A549 (cell line): ENCODE measurements at regions not wholly inside any gene's neighbourhood (a gene's known extent, or its start where the extent isn't known, plus 50 kb on each side); places are given as distances from the start of the nearest gene placed in this dataset.
A peak's percentile ranks its signal among the peaks of the same experiment; 100 is the strongest.

Source experiments
- ATAC-seq, 2 experiments: fragments of 200-7000 bp in 1 of 2; fragments of >200 bp in 1 of 2; cut with Nextera tagmentation in 1 of 2; cut with Tn5 transposase in 1 of 2; 3 replicates each; pipeline versions ENCODE4 v1.8.0 to v1.9.1; 2018 to 2020; ENCODE audit warnings: mild to moderate bottlenecking in 1 of 2, moderate library complexity in 1 of 2
- CTCF ChIA-PET: fragments of 300-600 bp; sonication (Branson Sonifier 250); formaldehyde crosslinking; extraction: SDS; loops from one replicate; lab custom pipeline; 2021; ENCODE audit warnings: antibody characterized with exemption, inconsistent platforms; lab: Yijun Ruan, JAX
- POLR2A ChIA-PET: fragments of 350-600 bp; formaldehyde crosslinking; extraction: SDS; loops from one replicate; lab custom pipeline; 2021; ENCODE audit warnings: antibody characterized with exemption, inconsistent platforms; lab: Yijun Ruan, JAX
- DNase-seq, 2 experiments: peaks; one replicate each; pipeline versions ENCODE4 v3.0.0 to v3.0.0-alpha.2; 2011 to 2016; ENCODE audit warnings: low read depth in 1 of 2, low spot score in 1 of 2
- FAIRE-seq: peaks from 2 replicates; lab custom pipeline; 2011; peaks lifted over from hg19 to GRCh38; lab: Jason Lieb, UNC
- H3K27ac ChIP-seq, 2 experiments: fragments of >200 bp; sonication (Bioruptor Twin); formaldehyde crosslinking; 3 replicates each; pipeline ENCODE4 v1.5.1; 2016 to 2017
- H3K4me1 ChIP-seq: fragments of >200 bp; sonication (Bioruptor Twin); formaldehyde crosslinking; 3 replicates; pipeline ENCODE4 v1.6.1; 2016
- H3K4me2 ChIP-seq: fragments of >200 bp; sonication (Bioruptor Twin); formaldehyde crosslinking; 3 replicates; pipeline ENCODE4 v1.6.1; 2016
- H3K4me3 ChIP-seq: fragments of >200 bp; sonication (Bioruptor Twin); formaldehyde crosslinking; 3 replicates; pipeline ENCODE4 v1.5.1; 2016
- H3K9me3 ChIP-seq: fragments of >200 bp; sonication (Bioruptor Twin); formaldehyde crosslinking; 3 replicates; pipeline ENCODE4 v1.6.1; 2016
- BCL3 ChIP-seq: fragments of >200 bp; sonication (Bioruptor Twin); formaldehyde crosslinking; IDR thresholded peaks from 3 replicates; pipeline ENCODE4 v1.6.1; 2016
- BHLHE40 ChIP-seq: IDR thresholded peaks from 2 replicates; pipeline ENCODE4 v1.6.1; 2012; ENCODE audit warnings: low read depth, low read length, inconsistent platforms
- CBX2 ChIP-seq: fragments of 200-600 bp; sonication (generic); IDR thresholded peaks from 2 replicates; pipeline ENCODE4 v1.6.1; 2016; ENCODE audit warnings: low read depth, mild to moderate bottlenecking, borderline replicate concordance
- CEBPB ChIP-seq, 2 experiments: fragments of >200 bp in 1 of 2; sonication (Bioruptor Twin) in 1 of 2; formaldehyde crosslinking in 1 of 2; IDR thresholded peaks; 2 replicates each; pipeline ENCODE4 v1.6.1; 2012 to 2016
- EHF ChIP-seq: fragments of 250-450 bp; sonication (Bioruptor Pico); IDR thresholded peaks from 2 replicates; pipeline ENCODE4 v1.5.0; 2020; ENCODE audit warnings: mild to moderate bottlenecking
- ELK1 ChIP-seq: fragments of 150-350 bp; IDR thresholded peaks from 2 replicates; pipeline ENCODE4 v1.6.1; 2014; ENCODE audit warnings: low read depth, mild to moderate bottlenecking, low read length
- FOSL2 ChIP-seq, 2 experiments: fragments of 450-650 bp in 1 of 2; fragments of >200 bp in 1 of 2; sonication (Bioruptor Twin) in 1 of 2; formaldehyde crosslinking; IDR thresholded peaks; 2 replicates each; pipeline versions ENCODE4 v1.5.0 to v1.6.1; 2016 to 2020; ENCODE audit warnings: mild to moderate bottlenecking in 1 of 2, moderate library complexity in 1 of 2
- GATA3 ChIP-seq: IDR thresholded peaks from 2 replicates; pipeline ENCODE4 v1.6.1; 2012; ENCODE audit warnings: borderline replicate concordance
- HDAC2 ChIP-seq: fragments of 200-600 bp; sonication (generic); IDR thresholded peaks from 2 replicates; pipeline ENCODE4 v1.6.1; 2016
- HMGXB4 ChIP-seq: fragments of 250-450 bp; sonication (Bioruptor Pico); IDR thresholded peaks from 2 replicates; pipeline ENCODE4 v1.5.0; 2021; ENCODE audit warnings: mild to moderate bottlenecking, moderate library complexity, borderline replicate concordance
- HOXB13 ChIP-seq: fragments of 250-450 bp; sonication (Bioruptor Pico); IDR thresholded peaks from 2 replicates; pipeline ENCODE4 v1.5.0; 2020; ENCODE audit warnings: low read depth, mild to moderate bottlenecking, moderate library complexity
- KDM1A ChIP-seq: fragments of 200-600 bp; sonication (generic); IDR thresholded peaks from 2 replicates; pipeline ENCODE4 v1.6.1; 2016; ENCODE audit warnings: low read depth, mild to moderate bottlenecking
- KDM5A ChIP-seq: fragments of 200-600 bp; sonication (generic); IDR thresholded peaks from 2 replicates; pipeline ENCODE4 v1.6.1; 2016; ENCODE audit warnings: antibody characterized with exemption, mild to moderate bottlenecking
- MAFK ChIP-seq: fragments of 450-650 bp; IDR thresholded peaks from 2 replicates; pipeline ENCODE4 v1.6.1; 2014; ENCODE audit not compliant: partially characterized antibody
- MAX ChIP-seq: IDR thresholded peaks from 2 replicates; pipeline ENCODE4 v1.6.1; 2012
- MAZ ChIP-seq: fragments of 150-350 bp; IDR thresholded peaks from 2 replicates; pipeline ENCODE4 v1.6.1; 2014; ENCODE audit warnings: antibody characterized with exemption, low read depth, low read length, borderline replicate concordance
- MYC ChIP-seq: IDR thresholded peaks from 2 replicates; pipeline ENCODE4 v1.6.1; 2012; ENCODE audit warnings: mild to moderate bottlenecking, inconsistent platforms, low read length, improper control_type of control experiment, borderline replicate concordance
- NFE2L2 ChIP-seq: fragments of 150-350 bp; conservative IDR thresholded peaks from 2 replicates; pipeline ENCODE4 v1.6.1; 2014; ENCODE audit warnings: low read length
- NPAS2 ChIP-seq: fragments of 250-450 bp; sonication (Bioruptor Pico); IDR thresholded peaks from 2 replicates; pipeline ENCODE4 v1.8.0; 2022; ENCODE audit warnings: mild to moderate bottlenecking, moderate library complexity, borderline replicate concordance
- NR3C1 ChIP-seq: fragments of >200 bp; sonication (Bioruptor Twin); formaldehyde crosslinking; IDR thresholded peaks from 3 replicates; pipeline ENCODE4 v1.6.1; 2017
- POLR2A ChIP-seq: IDR thresholded peaks from 2 replicates; pipeline ENCODE4 v1.6.1; 2012; ENCODE audit warnings: mild to moderate bottlenecking, low read length
- RAD21 ChIP-seq, 2 experiments: fragments of >200 bp in 1 of 2; sonication (Bioruptor Twin) in 1 of 2; formaldehyde crosslinking in 1 of 2; IDR thresholded peaks in 1 of 2; conservative IDR thresholded peaks in 1 of 2; 2 replicates in 1 of 2; 3 replicates in 1 of 2; pipeline ENCODE4 v1.6.1; 2012 to 2018; ENCODE audit warnings: inconsistent platforms in 1 of 2
- RARB ChIP-seq: fragments of 250-450 bp; sonication (Bioruptor Pico); IDR thresholded peaks from 2 replicates; pipeline ENCODE4 v1.8.0; 2021; ENCODE audit warnings: mild to moderate bottlenecking, moderate library complexity
- RNF2 ChIP-seq: fragments of 200-600 bp; sonication (generic); IDR thresholded peaks from 2 replicates; pipeline ENCODE4 v1.6.1; 2016; ENCODE audit warnings: low read depth, mild to moderate bottlenecking, antibody characterized with exemption, moderate library complexity, borderline replicate concordance
- ZFP36 ChIP-seq: fragments of 450-650 bp; IDR thresholded peaks from 2 replicates; pipeline ENCODE4 v1.6.1; 2014; ENCODE audit warnings: borderline replicate concordance; ENCODE audit not compliant: partially characterized antibody
- ZSCAN20 ChIP-seq: fragments of 250-450 bp; sonication (Bioruptor Pico); IDR thresholded peaks from 2 replicates; pipeline ENCODE4 v1.8.0; 2022; ENCODE audit warnings: mild to moderate bottlenecking, moderate library complexity
- WGBS: methylation state at CpG from one replicate; pipeline ENCODE4 v1.1.6; 2017; ENCODE audit errors: missing lambda C conversion rate; 5-methylcytosine and 5-hydroxymethylcytosine counted together

- TF ChIP-seq NR3C1 (no peak), BCL3 (no peak), RARB (CRISPR knock-in tag) (no peak), RNF2 (no peak), NFE2L2 (no peak), FOSL2 (IDR thresholded peaks at IDR 0.05) (no peak), FOSL2 (CRISPR knock-in tag; IDR thresholded peaks at IDR 0.05) (no peak), ZSCAN20 (CRISPR knock-in tag) (no peak)
Measured at GRCh38 chr6:99016355-99016754, 68.6 kb upstream of the FBXL4 start (continued).

GRCh38 chr6:99014061-99014460 is 66.3 kb upstream of the FBXL4 start:
- Histone ChIP-seq H3K4me3 (no peak overlapping the region), H3K4me1 (peaks cover 6% of the 10 kb centered on the region; the same call in 2 of the 3 replicates), H3K27ac (no peak overlapping the region), H3K9me3 (no peaks in the 10 kb centered on the region), H3K4me2 (no peak overlapping the region)
- POLR2A ChIA-PET: no interaction called here
- FAIRE-seq (no peak), ATAC-seq (no peak; a peak in 1 of 6 replicates), DNase-seq (no peak)
- CTCF ChIA-PET: no interaction called here
- WGBS: 0% methylated on average over 1 of the region's 1 CpG
- TF ChIP-seq HOXB13 (CRISPR knock-in tag) (no peak), ZFP36 (no peak), GATA3 (no peak), RAD21 (conservative IDR thresholded peaks at IDR 0.05 in 1 of 2, IDR thresholded peaks at IDR 0.05 in 1 of 2) (no peak)

- H3K27ac ChIP-seq: no peak overlapping the region
- TF ChIP-seq HDAC2: no peak
- no peak for TF ChIP-seq RNF2
- no peak for TF ChIP-seq POLR2A
- no peak for TF ChIP-seq KDM5A
- no peak for TF ChIP-seq CBX2
- no peak for TF ChIP-seq EHF (CRISPR knock-in tag)
- no peak for TF ChIP-seq BHLHE40
- no peak for TF ChIP-seq MAX
- no peak for TF ChIP-seq RAD21 (conservative IDR thresholded peaks at IDR 0.05 in 1 of 2, IDR thresholded peaks at IDR 0.05 in 1 of 2)
- TF ChIP-seq MYC: no peak
- TF ChIP-seq, all 56 proteins: peak for 0
- WGBS: 15% methylated on average over 3 of the region's 3 CpGs
- peak overlapping the region; percentile 39; the same call in 1 of the 3 replicates for H3K4me2 ChIP-seq
- DNase-seq (no peak), ATAC-seq (0 out of 6 replicates have a peak, but pooled peaks of 1 of the 2 experiments have one; percentile 21), FAIRE-seq (no peak)
- POLR2A ChIA-PET: no interaction called here
- H3K4me3 ChIP-seq: no peak overlapping the region
- H3K4me1 ChIP-seq: peaks cover 6% of the 10 kb centered on the region; the same call in 2 of the 3 replicates
- no peaks in the 10 kb centered on the region for H3K9me3 ChIP-seq
- CTCF ChIA-PET: no interaction called here
Measured at GRCh38 chr6:99013661-99014060, 65.9 kb upstream of the FBXL4 start.

GRCh38 chr6:99013145-99013544 is 65.4 kb upstream of the FBXL4 start:
- POLR2A ChIA-PET: no interaction called here

More at GRCh38 chr6:99013145-99013544, 65.4 kb upstream of the FBXL4 start:
- TF ChIP-seq MAZ: no peak
- TF ChIP-seq KDM1A: no peak
- TF ChIP-seq HMGXB4 (CRISPR knock-in tag): no peak
- no peak for TF ChIP-seq CEBPB (IDR thresholded peaks at IDR 0.05)
- no peak for TF ChIP-seq FOSL2 (IDR thresholded peaks at IDR 0.05)
- TF ChIP-seq FOSL2 (CRISPR knock-in tag; IDR thresholded peaks at IDR 0.05): peak; percentile 33
- no peak for TF ChIP-seq ELK1
- no peak for TF ChIP-seq NPAS2 (CRISPR knock-in tag)
- TF ChIP-seq MAFK: peak; percentile 48
- Histone ChIP-seq H3K27ac (no peak overlapping the region; a peak in 1 of 6 replicates), H3K4me2 (peak overlapping the region; percentile 39; the same call in 1 of the 3 replicates), H3K4me3 (no peak overlapping the region), H3K9me3 (no peaks in the 10 kb centered on the region), H3K4me1 (peaks cover 6% of the 10 kb centered on the region; the same call in 2 of the 3 replicates)
- FAIRE-seq (no peak), ATAC-seq (peak; percentile 85 to 86), DNase-seq (peak in 1 of 2 experiments; percentile 47)
- WGBS: 0% methylated on average over 2 of the region's 2 CpGs
- CTCF ChIA-PET: no interaction called here
